HCT116 (cell line): ENCODE measurements at regions not wholly inside any gene's neighbourhood (a gene's known extent, or its start where the extent isn't known, plus 50 kb on each side); places are given as distances from the start of the nearest gene placed in this dataset.

Experiments
- ATAC-seq: fragments of 200-7000 bp; cut with Tn5 transposase; 2 replicates; pipeline ENCODE4 v1.9.1; 2020; ENCODE audit warnings: mild to moderate bottlenecking, moderate library complexity
- BruUV-seq: library from RNA; stranded (reverse); fragments of 400-500 nt; replicated peaks from 2 replicates; lab custom pipeline; 2021; lab: Mats Ljungman, UMichigan
- CTCF ChIA-PET: fragments of 300-600 bp; sonication (Branson Sonifier 250); formaldehyde crosslinking; loops from one replicate; lab custom pipeline; 2021; ENCODE audit warnings: antibody characterized with exemption; lab: Charles Lee
- POLR2A ChIA-PET: fragments of 300-600, 350-600 bp; sonication (Branson Sonifier 250); formaldehyde crosslinking; loops from one replicate; lab custom pipeline; 2021; ENCODE audit warnings: antibody characterized with exemption; lab: Charles Lee
- RAD21 ChIA-PET, 2 experiments: fragments of 300-600 bp; sonication (Branson Sonifier 250); formaldehyde crosslinking; loops; one replicate each; lab custom pipeline; 2023; ENCODE audit warnings: low total read pairs in 2 of 2; ENCODE audit not compliant: uncharacterized antibody in 2 of 2, unreplicated experiment in 2 of 2, low non-redundant PET in 1 of 2; lab: Charles Lee
- DNase-seq: peaks from one replicate; pipeline ENCODE4 v3.0.0-alpha.2; 2010; ENCODE audit warnings: low read depth, low spot score
- H2AFZ ChIP-seq: fragments of 200-600 bp; shearing (Covaris generic), sonication (generic); 2 replicates; pipeline ENCODE4 v1.6.1; 2017; ENCODE audit warnings: low read depth, mixed run types, mixed read lengths, antibody characterized with exemption, low read length; ENCODE audit not compliant: poor library complexity, severe bottlenecking
- H3K27ac ChIP-seq: 2 replicates; pipeline ENCODE4 v1.5.1; 2012; ENCODE audit warnings: low read depth, low read length
- H3K27me3 ChIP-seq: fragments of 200-600 bp; sonication (generic); 2 replicates; pipeline ENCODE4 v1.6.1; 2016; ENCODE audit warnings: mixed run types, low read length, mixed read lengths; ENCODE audit not compliant: insufficient read depth
- H3K36me3 ChIP-seq, 2 experiments: fragments of 200-500 bp in 1 of 2; fragments of 200-600 bp in 1 of 2; sonication (Bioruptor generic) in 1 of 2; sonication (generic) in 1 of 2; 2 replicates each; pipeline versions ENCODE4 v1.5.1 to v1.6.1; 2014 to 2016; ENCODE audit warnings: low read length in 2 of 2, inconsistent platforms in 1 of 2, mixed read lengths in 1 of 2, mixed run types in 1 of 2; ENCODE audit not compliant: insufficient read depth in 2 of 2, control insufficient read depth in 1 of 2
- H3K4me1 ChIP-seq, 2 experiments: fragments of 200-600 bp in 1 of 2; sonication (generic) in 1 of 2; 2 replicates each; pipeline versions ENCODE4 v1.5.1 to v1.6.1; 2012 to 2017; ENCODE audit warnings: low read length in 2 of 2, inconsistent platforms in 1 of 2, mild to moderate bottlenecking in 1 of 2, mixed read lengths in 1 of 2, mixed run types in 1 of 2, moderate library complexity in 1 of 2; ENCODE audit not compliant: insufficient read depth in 2 of 2, control insufficient read depth in 1 of 2
- H3K4me2 ChIP-seq: fragments of 200-600 bp; sonication (generic); 2 replicates; pipeline ENCODE4 v1.6.1; 2017; ENCODE audit warnings: mixed run types, low read length, mixed read lengths
- H3K4me3 ChIP-seq, 2 experiments: fragments of 200-600 bp in 1 of 2; sonication (generic) in 1 of 2; replicated peaks in 1 of 2; 2 replicates each; pipeline ENCODE4 v1.5.1; 2011 to 2016; ENCODE audit warnings: low read length in 2 of 2, control low read depth in 1 of 2, low read depth in 1 of 2, mild to moderate bottlenecking in 1 of 2, mixed read lengths in 1 of 2, mixed run types in 1 of 2
- H3K79me2 ChIP-seq: fragments of 200-600 bp; sonication (generic); 2 replicates; pipeline ENCODE4 v1.6.1; 2017; ENCODE audit warnings: mild to moderate bottlenecking, mixed run types, low read length, moderate library complexity, mixed read lengths; ENCODE audit not compliant: insufficient read depth
- H3K9ac ChIP-seq: fragments of 200-600 bp; sonication (generic); 2 replicates; pipeline ENCODE4 v1.6.1; 2016; ENCODE audit warnings: low read length, mixed read lengths
- H3K9me2 ChIP-seq: fragments of 200-600 bp; sonication (generic), shearing (Covaris generic); 2 replicates; pipeline ENCODE4 v1.6.1; 2017; ENCODE audit warnings: mixed run types, mild to moderate bottlenecking, moderate library complexity; ENCODE audit not compliant: insufficient read depth
- H3K9me3 ChIP-seq, 2 experiments: fragments of 200-500 bp in 1 of 2; fragments of 200-600 bp in 1 of 2; sonication (Bioruptor generic) in 1 of 2; sonication (generic) in 1 of 2; 2 replicates each; pipeline ENCODE4 v1.6.1; 2014 to 2017; ENCODE audit warnings: low read length in 2 of 2, mixed read lengths in 2 of 2, inconsistent platforms in 1 of 2, low read depth in 1 of 2, mild to moderate bottlenecking in 1 of 2, mixed run types in 1 of 2, moderate library complexity in 1 of 2; ENCODE audit not compliant: control insufficient read depth in 1 of 2, insufficient read depth in 1 of 2
- H4K20me1 ChIP-seq: fragments of 200-600 bp; sonication (generic), shearing (Covaris generic); 2 replicates; pipeline ENCODE4 v1.6.1; 2017; ENCODE audit warnings: mixed run types, mild to moderate bottlenecking, moderate library complexity; ENCODE audit not compliant: insufficient read depth
- CEBPB ChIP-seq: IDR thresholded peaks from 2 replicates; pipeline ENCODE4 v1.6.1; 2012; ENCODE audit warnings: low read depth
- EZH2 ChIP-seq: fragments of 200-600 bp; sonication (generic); IDR thresholded peaks from 2 replicates; pipeline ENCODE4 v1.6.1; 2017; ENCODE audit warnings: antibody characterized with exemption, mixed run types
- EZH2phosphoT487 ChIP-seq: fragments of 200-600 bp; IDR thresholded peaks from 2 replicates; pipeline ENCODE4 v1.6.1; 2018; ENCODE audit warnings: antibody characterized with exemption, borderline replicate concordance
- JUND ChIP-seq: IDR thresholded peaks from 2 replicates; pipeline ENCODE4 v1.6.1; 2012
- POLR2A ChIP-seq: IDR thresholded peaks from 2 replicates; pipeline ENCODE4 v1.7.0; 2011; ENCODE audit warnings: borderline replicate concordance; ENCODE audit not compliant: insufficient read depth, insufficient read length; ENCODE audit errors: extremely low read depth
- SP1 ChIP-seq: IDR thresholded peaks from 2 replicates; pipeline ENCODE4 v1.6.1; 2012; ENCODE audit warnings: low read depth
- SRF ChIP-seq: IDR thresholded peaks from 2 replicates; pipeline ENCODE4 v1.6.1; 2012; ENCODE audit warnings: low read depth
- TCF7L2 ChIP-seq: IDR thresholded peaks from 2 replicates; pipeline ENCODE4 v1.7.0; 2011; ENCODE audit warnings: borderline replicate concordance, inconsistent platforms; ENCODE audit not compliant: insufficient read depth, insufficient read length; ENCODE audit errors: extremely low read depth
- YY1 ChIP-seq: IDR thresholded peaks from 2 replicates; pipeline ENCODE4 v1.6.1; 2011; ENCODE audit warnings: low read length, low read depth, moderate library complexity, mild to moderate bottlenecking; ENCODE audit not compliant: insufficient replicate concordance; ENCODE audit errors: extremely low read depth
- intact Hi-C: fragments of 100-400 bp; cut with micrococcal nuclease; formaldehyde crosslinking; loops from 2 replicates; pipeline ENCODE4 v1.10.0; 2022
- TF ChIP-seq, protein P1 (sequence below), 3 experiments: fragments of 200-600 bp in 1 of 3; sonication (generic) in 1 of 3; IDR thresholded peaks in 2 of 3; conservative IDR thresholded peaks in 1 of 3; 2 replicates each; pipeline ENCODE4 v1.5.1; 2012 to 2017; ENCODE audit warnings: low read depth in 2 of 3, low read length in 2 of 3, antibody characterized with exemption in 1 of 3, borderline replicate concordance in 1 of 3, control low read depth in 1 of 3, mild to moderate bottlenecking in 1 of 3, mixed read lengths in 1 of 3, mixed run types in 1 of 3, moderate library complexity in 1 of 3; ENCODE audit not compliant: insufficient read depth in 1 of 3
- TF ChIP-seq, protein P2 (sequence below): IDR thresholded peaks from 2 replicates; pipeline ENCODE4 v1.6.1; 2011; ENCODE audit warnings: mild to moderate bottlenecking, low read length, moderate library complexity; ENCODE audit not compliant: insufficient replicate concordance; ENCODE audit errors: extremely low read depth
- TF ChIP-seq, protein P3 (sequence below): IDR thresholded peaks from 2 replicates; pipeline ENCODE4 v1.6.1; 2012

DNA sequence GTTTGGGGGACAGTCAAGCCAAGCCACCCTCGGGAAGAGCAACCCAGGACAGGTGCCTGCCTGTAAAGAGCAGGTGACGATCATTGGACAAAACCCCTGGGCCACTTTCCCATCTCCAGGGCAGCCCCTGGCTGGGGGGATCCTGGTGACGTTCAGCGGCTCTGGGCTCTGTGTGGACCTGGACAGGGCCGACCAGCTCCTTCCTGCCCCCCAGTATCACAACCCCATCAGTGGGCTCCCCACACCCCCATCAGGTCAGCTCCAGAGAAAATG, 57.3 kb upstream of the ASAP2 start (continued):
- TF ChIP-seq YY1 (no peak), SP1 (no peak), SRF (no peak), POLR2A (no peak)
- TF ChIP-seq, protein P1, sequence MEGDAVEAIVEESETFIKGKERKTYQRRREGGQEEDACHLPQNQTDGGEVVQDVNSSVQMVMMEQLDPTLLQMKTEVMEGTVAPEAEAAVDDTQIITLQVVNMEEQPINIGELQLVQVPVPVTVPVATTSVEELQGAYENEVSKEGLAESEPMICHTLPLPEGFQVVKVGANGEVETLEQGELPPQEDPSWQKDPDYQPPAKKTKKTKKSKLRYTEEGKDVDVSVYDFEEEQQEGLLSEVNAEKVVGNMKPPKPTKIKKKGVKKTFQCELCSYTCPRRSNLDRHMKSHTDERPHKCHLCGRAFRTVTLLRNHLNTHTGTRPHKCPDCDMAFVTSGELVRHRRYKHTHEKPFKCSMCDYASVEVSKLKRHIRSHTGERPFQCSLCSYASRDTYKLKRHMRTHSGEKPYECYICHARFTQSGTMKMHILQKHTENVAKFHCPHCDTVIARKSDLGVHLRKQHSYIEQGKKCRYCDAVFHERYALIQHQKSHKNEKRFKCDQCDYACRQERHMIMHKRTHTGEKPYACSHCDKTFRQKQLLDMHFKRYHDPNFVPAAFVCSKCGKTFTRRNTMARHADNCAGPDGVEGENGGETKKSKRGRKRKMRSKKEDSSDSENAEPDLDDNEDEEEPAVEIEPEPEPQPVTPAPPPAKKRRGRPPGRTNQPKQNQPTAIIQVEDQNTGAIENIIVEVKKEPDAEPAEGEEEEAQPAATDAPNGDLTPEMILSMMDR (IDR thresholded peaks at IDR 0.05 in 2 of 3, conservative IDR thresholded peaks at IDR 0.05 in 1 of 3; ENCODE audit: borderline replicate concordance in 1 of 3, insufficient read depth in 1 of 3, low read depth in 2 of 3, low read length in 2 of 3): no peak

DNA sequence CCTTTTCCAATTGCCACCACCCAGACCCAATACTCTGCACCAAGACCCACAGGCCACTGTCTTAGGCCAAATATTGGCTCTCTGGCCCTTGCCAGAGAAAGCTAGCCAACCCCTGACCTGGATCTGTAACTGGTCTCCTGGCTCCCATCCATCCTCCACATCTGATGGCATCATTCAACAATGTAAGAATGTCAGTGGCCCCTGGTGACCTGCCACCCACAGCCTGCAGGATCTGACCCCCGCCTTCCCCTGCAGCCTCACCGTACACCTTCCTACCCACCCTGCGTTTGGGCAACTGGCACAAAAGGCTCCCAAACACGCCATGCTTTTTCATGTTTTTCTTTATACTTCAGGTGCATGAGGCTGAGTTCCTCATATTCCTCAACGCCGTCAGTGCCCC, 60.0 kb upstream of the ASAP2 start:
- H3K27me3 ChIP-seq: no peaks in the 10 kb centered on the region
- no peak overlapping the region for H3K27ac ChIP-seq
- H3K4me1 ChIP-seq: peaks cover 18 to 34% of the 10 kb centered on the region in 2 experiments; a peak in 3 of 4 replicates
- no peak overlapping the region for H3K4me3 ChIP-seq
- H3K36me3 ChIP-seq: no peaks in the 10 kb centered on the region
- TF ChIP-seq JUND: no peak
- TF ChIP-seq CEBPB: no peak
- TF ChIP-seq, protein P2, sequence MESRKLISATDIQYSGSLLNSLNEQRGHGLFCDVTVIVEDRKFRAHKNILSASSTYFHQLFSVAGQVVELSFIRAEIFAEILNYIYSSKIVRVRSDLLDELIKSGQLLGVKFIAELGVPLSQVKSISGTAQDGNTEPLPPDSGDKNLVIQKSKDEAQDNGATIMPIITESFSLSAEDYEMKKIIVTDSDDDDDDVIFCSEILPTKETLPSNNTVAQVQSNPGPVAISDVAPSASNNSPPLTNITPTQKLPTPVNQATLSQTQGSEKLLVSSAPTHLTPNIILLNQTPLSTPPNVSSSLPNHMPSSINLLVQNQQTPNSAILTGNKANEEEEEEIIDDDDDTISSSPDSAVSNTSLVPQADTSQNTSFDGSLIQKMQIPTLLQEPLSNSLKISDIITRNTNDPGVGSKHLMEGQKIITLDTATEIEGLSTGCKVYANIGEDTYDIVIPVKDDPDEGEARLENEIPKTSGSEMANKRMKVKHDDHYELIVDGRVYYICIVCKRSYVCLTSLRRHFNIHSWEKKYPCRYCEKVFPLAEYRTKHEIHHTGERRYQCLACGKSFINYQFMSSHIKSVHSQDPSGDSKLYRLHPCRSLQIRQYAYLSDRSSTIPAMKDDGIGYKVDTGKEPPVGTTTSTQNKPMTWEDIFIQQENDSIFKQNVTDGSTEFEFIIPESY: no peak
- no peak for TF ChIP-seq TCF7L2
- no peak for TF ChIP-seq EZH2
- TF ChIP-seq, protein P3, sequence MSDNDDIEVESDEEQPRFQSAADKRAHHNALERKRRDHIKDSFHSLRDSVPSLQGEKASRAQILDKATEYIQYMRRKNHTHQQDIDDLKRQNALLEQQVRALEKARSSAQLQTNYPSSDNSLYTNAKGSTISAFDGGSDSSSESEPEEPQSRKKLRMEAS: no peak
- TF ChIP-seq EZH2phosphoT487: no peak
- TF ChIP-seq, all 23 proteins: peak for 0
- no peak overlapping the region for H2AFZ ChIP-seq
- RAD21 ChIA-PET: no interaction called here
- H3K9ac ChIP-seq: no peak overlapping the region
- BruUV-seq: no TSS peak
- H3K9me3 ChIP-seq: no peaks in the 10 kb centered on the region
- H4K20me1 ChIP-seq: no peaks in the 10 kb centered on the region
- intact Hi-C loops: loop anchor here (10.0 kb wide), 1 partner anchor 328 kb away; the partner anchor contains the start of gene IAH1
- H3K79me2 ChIP-seq: no peaks in the 10 kb centered on the region
- no peak overlapping the region for H3K4me2 ChIP-seq
- no peak for ATAC-seq
- POLR2A ChIA-PET: no interaction called here
- DNase-seq: no peak
- no peaks in the 10 kb centered on the region for H3K9me2 ChIP-seq
- CTCF ChIA-PET: no interaction called here
